IMR-90 (cell line): ENCODE measurements at regions not wholly inside any gene's neighbourhood (a gene's known extent, or its start where the extent isn't known, plus 50 kb on each side); places are given as distances from the start of the nearest gene placed in this dataset.

Experiments used
- BHLHE40 ChIP-seq: fragments of 150-350 bp; IDR thresholded peaks from 2 replicates; pipeline ENCODE4 v1.6.1; 2016; ENCODE audit warnings: mild to moderate bottlenecking, low read depth, low read length
- CEBPB ChIP-seq: IDR thresholded peaks from 2 replicates; pipeline ENCODE4 v1.6.1; 2012; ENCODE audit warnings: low read depth, low read length, improper control_type of control experiment
- CTCF ChIP-seq: conservative IDR thresholded peaks from 2 replicates; pipeline ENCODE4 v1.5.1; 2012; ENCODE audit warnings: mild to moderate bottlenecking, low read depth, low read length, improper control_type of control experiment
- ELK1 ChIP-seq: fragments of 150-350 bp; IDR thresholded peaks from 2 replicates; pipeline ENCODE4 v1.6.1; 2016; ENCODE audit warnings: low read depth, mild to moderate bottlenecking, low read length, moderate library complexity, borderline replicate concordance
- POLR2A ChIP-seq: IDR thresholded peaks from 2 replicates; pipeline ENCODE4 v1.6.1; 2012; ENCODE audit warnings: mild to moderate bottlenecking, low read depth, low read length
- RCOR1 ChIP-seq: IDR thresholded peaks from 2 replicates; pipeline ENCODE4 v1.6.1; 2012; ENCODE audit warnings: mild to moderate bottlenecking, low read length, improper control_type of control experiment; ENCODE audit not compliant: insufficient replicate concordance

GRCh38 chr11:69979632-69980031 is 98.5 kb upstream of the ANO1 start:
- TF ChIP-seq CEBPB (no peak), POLR2A (no peak), CTCF (no peak), ELK1 (no peak), RCOR1 (no peak), BHLHE40 (no peak)
